NCI-H2171 (cell line): ENCODE measurements at regions not wholly inside any gene's neighbourhood (a gene's known extent, or its start where the extent isn't known, plus 50 kb on each side); places are given as distances from the start of the nearest gene placed in this dataset.

Experiments used
- DNase-seq: peaks from one replicate; lab custom pipeline; 2025; lab: John Stamatoyannopoulos, UW

- DNase-seq, result no peak
Measured at GRCh38 chr5:40414922-40415321, 264.8 kb upstream of the PTGER4 start.

GRCh38 chr5:40413743-40414142 is 266.0 kb upstream of the PTGER4 start:
- no peak for DNase-seq

- no peak for DNase-seq
Measured at GRCh38 chr5:40412771-40413170, 266.9 kb upstream of the PTGER4 start.

GRCh38 chr5:40410964-40411635 is 268.6 kb upstream of the PTGER4 start:
- DNase-seq, result no peak

- DNase-seq, result no peak
Measured at GRCh38 chr5:40410231-40410861, 269.4 kb upstream of the PTGER4 start.

GRCh38 chr5:40409601-40410000 is 270.1 kb upstream of the PTGER4 start:
- no peak for DNase-seq

GRCh38 chr5:40406741-40407211 is 272.9 kb upstream of the PTGER4 start:
- DNase-seq, result no peak

GRCh38 chr5:40405996-40406740 is 273.5 kb upstream of the PTGER4 start:
- DNase-seq, result no peak

GRCh38 chr5:40405230-40405629 is 274.5 kb upstream of the PTGER4 start:
- no peak for DNase-seq

- DNase-seq, result no peak
Measured at GRCh38 chr5:40404613-40405012, 275.1 kb upstream of the PTGER4 start.

GRCh38 chr5:40402007-40402364 is 277.7 kb upstream of the PTGER4 start:
- DNase-seq, result no peak

GRCh38 chr5:40401284-40402006 is 278.3 kb upstream of the PTGER4 start:
- no peak for DNase-seq

GRCh38 chr5:40400245-40400644 is 279.5 kb upstream of the PTGER4 start:
- DNase-seq, result no peak

GRCh38 chr5:40399349-40399748 is 280.4 kb upstream of the PTGER4 start:
- no peak for DNase-seq

GRCh38 chr5:40397976-40398375 is 281.7 kb upstream of the PTGER4 start:
- DNase-seq, result no peak

GRCh38 chr5:40397091-40397490 is 282.6 kb upstream of the PTGER4 start:
- no peak for DNase-seq

GRCh38 chr5:40396317-40396716 is 283.4 kb upstream of the PTGER4 start:
- no peak for DNase-seq

GRCh38 chr5:40395251-40395650 is 284.5 kb upstream of the PTGER4 start:
- no peak for DNase-seq

GRCh38 chr5:40394698-40395097 is 285.0 kb upstream of the PTGER4 start:
- DNase-seq, result no peak

- DNase-seq, result no peak
Measured at GRCh38 chr5:40391642-40392041, 288.1 kb upstream of the PTGER4 start.

GRCh38 chr5:40390281-40391149 is 289.2 kb upstream of the PTGER4 start:
- no peak for DNase-seq

GRCh38 chr5:40389591-40389990 is 290.1 kb upstream of the PTGER4 start:
- DNase-seq, result no peak
